ENCODE measurements at regions not wholly inside any gene's neighbourhood (a gene's known extent, or its start where the extent isn't known, plus 50 kb on each side); places are given as distances from the start of the nearest gene placed in this dataset.
"Not testable (repeated sequence)": the region's sequence is repeated elsewhere in the genome, so short reads cannot be mapped to it uniquely, and the experiment has no call there.

DNA sequence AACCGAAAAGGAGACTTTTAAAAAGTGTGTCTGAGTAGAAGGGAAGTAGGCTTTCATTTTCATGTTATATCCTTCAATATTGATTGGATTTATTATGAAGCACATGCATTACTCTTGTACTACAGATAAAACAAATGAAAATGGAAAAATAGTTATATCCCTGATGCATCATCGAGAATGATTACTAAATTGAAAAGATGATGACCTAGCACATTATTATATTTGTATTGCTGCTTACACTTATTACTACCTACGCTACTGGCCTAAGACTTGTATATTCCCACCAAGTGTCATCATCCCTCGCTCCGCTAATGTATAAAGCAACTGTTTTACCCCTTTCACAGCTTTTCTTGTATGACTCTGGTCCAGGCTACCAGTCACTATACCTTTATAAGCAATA lies 922.4 kb downstream of the DIPK2A start:
- Histone ChIP-seq H3K27me3 (ENCODE audit: insufficient read depth, low read length) (no peaks in the 10 kb centered on the region), H2AFZ (ENCODE audit: low read depth, low read length) (no peak overlapping the region), H3K79me2 (ENCODE audit: insufficient read depth, low read length) (no peaks in the 10 kb centered on the region), H3K4me2 (ENCODE audit: low read length) (no peak overlapping the region), H3K9me3 (ENCODE audit: insufficient read depth, low read depth, low read length) (no peaks in the 10 kb centered on the region), H3K36me3 (ENCODE audit: insufficient read depth, low read length) (no peaks in the 10 kb centered on the region), H3K9ac (ENCODE audit: low read length) (no peak overlapping the region), H3K4me3 (ENCODE audit: insufficient read depth, low read depth, low read length) (no peak overlapping the region), H3K27ac (ENCODE audit: low read depth, low read length) (no peak overlapping the region), H3K4me1 (ENCODE audit: insufficient read depth, low read length) (no peaks in the 10 kb centered on the region), H4K20me1 (ENCODE audit: insufficient read depth, low read length) (no peaks in the 10 kb centered on the region)
- FAIRE-seq (no peak), DNase-seq (ENCODE audit: low read depth) (no peak)
- no peaks in the 10 kb centered on the region for H3K4me1 Mint-ChIP-seq (ENCODE audit: low read depth, unreplicated experiment)
- no peak overlapping the region for H3K27ac Mint-ChIP-seq (ENCODE audit: unreplicated experiment)
- no peaks in the 10 kb centered on the region for H3K9me3 Mint-ChIP-seq (ENCODE audit: unreplicated experiment)
- no peaks in the 10 kb centered on the region for H3K36me3 Mint-ChIP-seq (ENCODE audit: low read depth, unreplicated experiment)
- no peak overlapping the region for H3K4me3 Mint-ChIP-seq (ENCODE audit: unreplicated experiment)
- TF ChIP-seq, protein P1, sequence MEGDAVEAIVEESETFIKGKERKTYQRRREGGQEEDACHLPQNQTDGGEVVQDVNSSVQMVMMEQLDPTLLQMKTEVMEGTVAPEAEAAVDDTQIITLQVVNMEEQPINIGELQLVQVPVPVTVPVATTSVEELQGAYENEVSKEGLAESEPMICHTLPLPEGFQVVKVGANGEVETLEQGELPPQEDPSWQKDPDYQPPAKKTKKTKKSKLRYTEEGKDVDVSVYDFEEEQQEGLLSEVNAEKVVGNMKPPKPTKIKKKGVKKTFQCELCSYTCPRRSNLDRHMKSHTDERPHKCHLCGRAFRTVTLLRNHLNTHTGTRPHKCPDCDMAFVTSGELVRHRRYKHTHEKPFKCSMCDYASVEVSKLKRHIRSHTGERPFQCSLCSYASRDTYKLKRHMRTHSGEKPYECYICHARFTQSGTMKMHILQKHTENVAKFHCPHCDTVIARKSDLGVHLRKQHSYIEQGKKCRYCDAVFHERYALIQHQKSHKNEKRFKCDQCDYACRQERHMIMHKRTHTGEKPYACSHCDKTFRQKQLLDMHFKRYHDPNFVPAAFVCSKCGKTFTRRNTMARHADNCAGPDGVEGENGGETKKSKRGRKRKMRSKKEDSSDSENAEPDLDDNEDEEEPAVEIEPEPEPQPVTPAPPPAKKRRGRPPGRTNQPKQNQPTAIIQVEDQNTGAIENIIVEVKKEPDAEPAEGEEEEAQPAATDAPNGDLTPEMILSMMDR (IDR thresholded peaks at IDR 0.05; ENCODE audit: insufficient read depth, low read depth, low read length): no peak
- TF ChIP-seq EZH2 (IDR thresholded peaks at IDR 0.05; ENCODE audit: insufficient read depth, low read length): no peak
- no peaks in the 10 kb centered on the region for H3K27me3 Mint-ChIP-seq (ENCODE audit: low read depth, unreplicated experiment)

DNA sequence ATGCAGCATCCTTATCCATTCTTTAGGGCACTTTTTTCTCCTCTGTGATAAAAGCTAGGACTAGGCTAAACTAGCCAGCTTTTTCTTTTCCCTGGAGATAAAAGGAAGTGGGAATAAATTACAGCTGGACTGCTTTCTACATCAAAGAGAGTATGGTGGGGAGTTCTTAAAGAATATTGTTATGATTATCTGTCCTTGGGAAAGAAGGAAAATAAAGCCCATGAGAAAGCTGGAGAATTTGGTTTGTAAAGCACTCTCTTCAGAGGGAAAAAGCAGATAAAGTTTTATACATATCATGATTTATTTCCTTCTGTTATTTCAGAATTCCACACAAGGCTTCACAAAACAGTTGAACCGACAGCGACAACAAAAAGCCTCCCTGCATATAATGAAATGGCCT lies 923.0 kb downstream of the DIPK2A start:
- no peaks in the 10 kb centered on the region for H3K79me2 ChIP-seq (ENCODE audit: insufficient read depth, low read length)
- no peak overlapping the region for H3K9ac ChIP-seq (ENCODE audit: low read length)
- H3K27ac Mint-ChIP-seq (ENCODE audit: unreplicated experiment): no peak overlapping the region
- no peak overlapping the region for H3K4me3 ChIP-seq (ENCODE audit: insufficient read depth, low read depth, low read length)
- no peaks in the 10 kb centered on the region for H3K27me3 Mint-ChIP-seq (ENCODE audit: low read depth, unreplicated experiment)
- H3K27me3 ChIP-seq (ENCODE audit: insufficient read depth, low read length): no peaks in the 10 kb centered on the region
- no peaks in the 10 kb centered on the region for H3K9me3 Mint-ChIP-seq (ENCODE audit: unreplicated experiment)
- no peak overlapping the region for H3K4me3 Mint-ChIP-seq (ENCODE audit: unreplicated experiment)
- H3K36me3 Mint-ChIP-seq (ENCODE audit: low read depth, unreplicated experiment): no peaks in the 10 kb centered on the region
- no peak for TF ChIP-seq EZH2 (IDR thresholded peaks at IDR 0.05; ENCODE audit: insufficient read depth, low read length)
- TF ChIP-seq, protein P1 (IDR thresholded peaks at IDR 0.05; ENCODE audit: insufficient read depth, low read depth, low read length): no peak
- no peaks in the 10 kb centered on the region for H3K36me3 ChIP-seq (ENCODE audit: insufficient read depth, low read length)
- no peak overlapping the region for H2AFZ ChIP-seq (ENCODE audit: low read depth, low read length)
- DNase-seq (ENCODE audit: low read depth) (no peak), FAIRE-seq (no peak)
- H4K20me1 ChIP-seq (ENCODE audit: insufficient read depth, low read length): no peaks in the 10 kb centered on the region
- H3K4me2 ChIP-seq (ENCODE audit: low read length): no peak overlapping the region
- H3K9me3 ChIP-seq (ENCODE audit: insufficient read depth, low read depth, low read length): no peaks in the 10 kb centered on the region
- H3K4me1 ChIP-seq (ENCODE audit: insufficient read depth, low read length): no peaks in the 10 kb centered on the region
- H3K27ac ChIP-seq (ENCODE audit: low read depth, low read length): no peak overlapping the region
- H3K4me1 Mint-ChIP-seq (ENCODE audit: low read depth, unreplicated experiment): no peaks in the 10 kb centered on the region

DNA sequence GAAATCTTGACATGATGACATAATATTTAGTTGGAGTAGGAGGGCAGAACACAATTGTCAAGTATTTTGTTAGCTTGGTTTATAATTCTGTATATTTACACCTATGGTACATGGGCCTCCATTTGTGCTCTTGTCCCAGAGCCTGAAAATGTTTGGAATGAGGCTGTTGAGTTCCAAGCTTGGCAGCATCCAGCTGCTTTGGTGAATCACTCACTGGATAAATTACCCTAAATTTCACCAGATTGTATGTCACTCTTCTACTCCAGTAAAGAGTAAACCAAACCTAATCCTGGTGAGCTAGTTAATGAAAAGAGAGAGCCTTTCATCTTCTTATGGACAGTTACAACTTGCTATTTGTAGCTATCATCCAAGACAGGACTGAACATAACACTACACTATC lies 928.7 kb downstream of the DIPK2A start:
- H3K27ac ChIP-seq (ENCODE audit: low read depth, low read length): no peak overlapping the region
- FAIRE-seq (no peak), DNase-seq (ENCODE audit: low read depth) (no peak)
- no peaks in the 10 kb centered on the region for H3K4me1 ChIP-seq (ENCODE audit: insufficient read depth, low read length)
- Mint-ChIP-seq H3K4me3 (ENCODE audit: unreplicated experiment) (no peak overlapping the region), H3K36me3 (ENCODE audit: low read depth, unreplicated experiment) (peaks cover 2% of the 10 kb centered on the region), H3K27ac (ENCODE audit: unreplicated experiment) (no peak overlapping the region), H3K27me3 (ENCODE audit: low read depth, unreplicated experiment) (peaks cover 2% of the 10 kb centered on the region), H3K4me1 (ENCODE audit: low read depth, unreplicated experiment) (no peaks in the 10 kb centered on the region), H3K9me3 (ENCODE audit: unreplicated experiment) (peaks cover 3% of the 10 kb centered on the region)
- H4K20me1 ChIP-seq (ENCODE audit: insufficient read depth, low read length): no peaks in the 10 kb centered on the region
- no peak overlapping the region for H3K9ac ChIP-seq (ENCODE audit: low read length)
- no peaks in the 10 kb centered on the region for H3K79me2 ChIP-seq (ENCODE audit: insufficient read depth, low read length)
- no peak overlapping the region for H2AFZ ChIP-seq (ENCODE audit: low read depth, low read length)
- TF ChIP-seq, protein P1 (IDR thresholded peaks at IDR 0.05; ENCODE audit: insufficient read depth, low read depth, low read length): no peak
- TF ChIP-seq EZH2 (IDR thresholded peaks at IDR 0.05; ENCODE audit: insufficient read depth, low read length): no peak
- H3K36me3 ChIP-seq (ENCODE audit: insufficient read depth, low read length): no peaks in the 10 kb centered on the region
- H3K9me3 ChIP-seq (ENCODE audit: insufficient read depth, low read depth, low read length): no peaks in the 10 kb centered on the region
- no peaks in the 10 kb centered on the region for H3K27me3 ChIP-seq (ENCODE audit: insufficient read depth, low read length)
- no peak overlapping the region for H3K4me2 ChIP-seq (ENCODE audit: low read length)
- no peak overlapping the region for H3K4me3 ChIP-seq (ENCODE audit: insufficient read depth, low read depth, low read length)

DNA sequence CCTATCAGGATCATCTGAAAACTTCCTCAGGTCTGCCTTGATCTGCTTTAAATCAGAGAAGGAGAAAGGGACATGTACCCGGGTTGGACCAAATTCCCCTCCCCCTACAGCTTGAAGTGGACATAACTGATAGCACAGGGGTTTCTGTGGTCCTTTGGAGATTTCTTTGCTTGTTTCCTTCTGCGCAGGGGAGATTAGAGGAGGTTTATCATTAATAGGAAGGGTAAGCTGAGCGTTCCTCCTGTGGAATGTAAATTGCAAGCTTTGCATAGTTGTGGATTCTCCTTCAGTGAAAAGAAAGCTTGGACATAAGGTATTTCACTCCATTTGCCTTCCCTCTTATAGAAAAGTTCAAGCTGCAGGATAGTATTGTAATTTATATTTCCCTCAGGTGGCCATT lies 936.0 kb downstream of the DIPK2A start:
- H3K4me2 ChIP-seq (ENCODE audit: low read length); H3K9ac ChIP-seq (ENCODE audit: low read length); H3K27me3 ChIP-seq (ENCODE audit: insufficient read depth, low read length); H3K4me3 ChIP-seq (ENCODE audit: insufficient read depth, low read depth, low read length); H3K9me3 ChIP-seq (ENCODE audit: insufficient read depth, low read depth, low read length); H4K20me1 ChIP-seq (ENCODE audit: insufficient read depth, low read length); H3K36me3 ChIP-seq (ENCODE audit: insufficient read depth, low read length); H3K4me1 ChIP-seq (ENCODE audit: insufficient read depth, low read length); H3K36me3 Mint-ChIP-seq (ENCODE audit: low read depth, unreplicated experiment); H3K27me3 Mint-ChIP-seq (ENCODE audit: low read depth, unreplicated experiment); H2AFZ ChIP-seq (ENCODE audit: low read depth, low read length); H3K9me3 Mint-ChIP-seq (ENCODE audit: unreplicated experiment); H3K27ac ChIP-seq (ENCODE audit: low read depth, low read length); H3K79me2 ChIP-seq (ENCODE audit: insufficient read depth, low read length); H3K4me3 Mint-ChIP-seq (ENCODE audit: unreplicated experiment); DNase-seq (ENCODE audit: low read depth); FAIRE-seq; H3K27ac Mint-ChIP-seq (ENCODE audit: unreplicated experiment): not testable (repeated sequence)
- peaks cover 14% of the 10 kb centered on the region for H3K4me1 Mint-ChIP-seq (ENCODE audit: low read depth, unreplicated experiment)

Data from astrocyte (in vitro differentiated cells and primary cell).